Nephron progenitor cell (in vitro differentiated cells): ENCODE measurements at regions not wholly inside any gene's neighbourhood (a gene's known extent, or its start where the extent isn't known, plus 50 kb on each side); places are given as distances from the start of the nearest gene placed in this dataset.

Source experiments
- DNase-seq: peaks from one replicate; pipeline ENCODE4 v3.0.0; 2021
- H3K27ac Mint-ChIP-seq: 2 replicates; pipeline ENCODE4 v1.8.0; 2021; ENCODE audit warnings: mild to moderate bottlenecking, moderate library complexity, mixed read lengths
- H3K27me3 Mint-ChIP-seq: 2 replicates; pipeline ENCODE4 v1.8.0; 2021; ENCODE audit warnings: mild to moderate bottlenecking, low read depth, mixed read lengths; ENCODE audit not compliant: poor library complexity
- H3K36me3 Mint-ChIP-seq: 2 replicates; pipeline ENCODE4 v1.8.0; 2021; ENCODE audit warnings: low read depth, mixed read lengths
- H3K4me1 Mint-ChIP-seq: 2 replicates; pipeline ENCODE4 v1.8.0; 2021; ENCODE audit warnings: mixed read lengths
- H3K4me3 Mint-ChIP-seq: 2 replicates; pipeline ENCODE4 v1.8.0; 2021; ENCODE audit warnings: mild to moderate bottlenecking, moderate library complexity, mixed read lengths
- H3K9me3 Mint-ChIP-seq: 2 replicates; pipeline ENCODE4 v1.8.0; 2021; ENCODE audit warnings: mild to moderate bottlenecking, moderate library complexity, mixed read lengths
- TF ChIP-seq, protein P1 (sequence below): fragments of 200-600 bp; sonication (generic); IDR thresholded peaks from 2 replicates; pipeline ENCODE4 v1.5.0; 2021; ENCODE audit warnings: antibody characterized with exemption

DNA sequence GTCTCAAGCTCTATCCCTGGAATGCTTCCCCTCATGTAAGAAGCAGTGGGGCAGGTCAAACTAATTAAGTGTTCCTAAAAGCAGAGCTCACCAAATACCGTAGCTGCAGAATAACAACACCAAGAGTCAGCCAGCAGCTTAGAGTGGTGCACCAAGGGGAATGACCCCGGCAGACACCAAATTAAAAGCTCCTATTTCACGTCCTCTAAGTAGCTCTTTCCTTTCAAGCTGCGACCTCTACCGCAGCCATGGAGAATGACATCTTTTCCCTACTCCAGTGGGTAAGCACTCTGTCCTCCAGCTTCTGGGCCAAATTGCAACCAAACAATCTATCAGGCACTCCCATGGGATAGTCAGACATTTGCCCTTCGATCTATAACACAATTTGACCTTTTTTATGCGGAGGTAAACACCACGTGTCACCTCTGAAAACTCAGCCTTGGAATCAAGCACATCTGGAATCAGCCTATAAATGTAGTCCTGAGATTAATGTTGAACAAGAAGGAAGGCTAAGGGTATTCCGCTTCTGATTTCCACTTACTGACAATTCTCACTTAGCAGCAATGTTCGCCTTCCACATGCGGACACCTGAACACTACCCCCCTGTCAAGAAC, 67.6 kb upstream of the CDKN3 start:
- TF ChIP-seq, protein P1, sequence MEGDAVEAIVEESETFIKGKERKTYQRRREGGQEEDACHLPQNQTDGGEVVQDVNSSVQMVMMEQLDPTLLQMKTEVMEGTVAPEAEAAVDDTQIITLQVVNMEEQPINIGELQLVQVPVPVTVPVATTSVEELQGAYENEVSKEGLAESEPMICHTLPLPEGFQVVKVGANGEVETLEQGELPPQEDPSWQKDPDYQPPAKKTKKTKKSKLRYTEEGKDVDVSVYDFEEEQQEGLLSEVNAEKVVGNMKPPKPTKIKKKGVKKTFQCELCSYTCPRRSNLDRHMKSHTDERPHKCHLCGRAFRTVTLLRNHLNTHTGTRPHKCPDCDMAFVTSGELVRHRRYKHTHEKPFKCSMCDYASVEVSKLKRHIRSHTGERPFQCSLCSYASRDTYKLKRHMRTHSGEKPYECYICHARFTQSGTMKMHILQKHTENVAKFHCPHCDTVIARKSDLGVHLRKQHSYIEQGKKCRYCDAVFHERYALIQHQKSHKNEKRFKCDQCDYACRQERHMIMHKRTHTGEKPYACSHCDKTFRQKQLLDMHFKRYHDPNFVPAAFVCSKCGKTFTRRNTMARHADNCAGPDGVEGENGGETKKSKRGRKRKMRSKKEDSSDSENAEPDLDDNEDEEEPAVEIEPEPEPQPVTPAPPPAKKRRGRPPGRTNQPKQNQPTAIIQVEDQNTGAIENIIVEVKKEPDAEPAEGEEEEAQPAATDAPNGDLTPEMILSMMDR = peak; percentile 78
- H3K4me3 Mint-ChIP-seq = no peak overlapping the region
- H3K27me3 Mint-ChIP-seq = no peaks in the 10 kb centered on the region
- peak; percentile 68 for DNase-seq
- peak overlapping the region; percentile 47 for H3K27ac Mint-ChIP-seq
- H3K9me3 Mint-ChIP-seq = no peaks in the 10 kb centered on the region
- no peaks in the 10 kb centered on the region for H3K36me3 Mint-ChIP-seq
- H3K4me1 Mint-ChIP-seq = peaks cover 89% of the 10 kb centered on the region

DNA sequence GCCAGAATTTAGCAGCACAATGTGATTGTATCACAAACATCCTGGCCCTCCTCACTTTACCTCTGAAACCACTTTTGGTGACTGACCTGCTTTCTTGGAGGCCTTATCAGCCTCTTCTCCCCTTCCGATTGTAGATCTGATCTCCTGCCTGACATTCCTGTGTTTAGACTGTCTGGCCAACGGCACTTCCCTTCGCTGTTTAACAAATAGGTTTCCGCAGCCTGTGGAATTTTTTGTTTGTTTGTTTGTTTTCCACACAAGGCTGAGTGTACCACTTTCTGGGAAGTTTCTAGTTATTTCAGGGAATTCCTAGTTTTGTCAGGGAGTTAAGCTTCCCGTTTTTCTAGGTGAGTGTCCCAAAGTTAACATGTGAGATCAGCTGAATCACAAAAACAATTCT, 65.9 kb upstream of the CDKN3 start:
- Mint-ChIP-seq H3K4me3 (no peak overlapping the region), H3K27ac (no peak overlapping the region), H3K4me1 (peaks cover 85% of the 10 kb centered on the region), H3K27me3 (no peaks in the 10 kb centered on the region), H3K9me3 (peaks cover 4% of the 10 kb centered on the region), H3K36me3 (peaks cover 4% of the 10 kb centered on the region)
- TF ChIP-seq, protein P1 = no peak
- no peak for DNase-seq

DNA sequence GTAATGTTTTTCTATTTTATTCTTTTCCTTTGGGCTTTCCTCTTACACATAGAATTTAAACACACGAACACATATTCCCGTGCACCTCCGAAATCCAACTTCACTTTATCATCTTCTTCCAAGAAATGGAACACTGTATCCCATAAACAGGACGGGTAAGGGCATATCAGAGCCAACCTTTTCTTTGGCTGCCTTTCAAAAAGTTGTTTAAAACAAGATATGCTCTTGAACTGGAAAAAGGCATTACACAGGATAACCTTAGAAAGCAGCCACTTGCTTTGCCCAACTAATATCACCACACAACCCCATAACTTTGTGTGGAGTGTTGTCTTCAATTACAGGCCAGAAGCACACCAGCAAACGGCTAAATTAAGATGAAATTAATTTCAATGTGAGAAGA, 65.3 kb upstream of the CDKN3 start:
- TF ChIP-seq, protein P1 = no peak
- no peak overlapping the region for H3K4me3 Mint-ChIP-seq
- no peak for DNase-seq
- no peaks in the 10 kb centered on the region for H3K27me3 Mint-ChIP-seq
- peaks cover 9% of the 10 kb centered on the region for H3K36me3 Mint-ChIP-seq
- H3K4me1 Mint-ChIP-seq = peaks cover 82% of the 10 kb centered on the region
- H3K9me3 Mint-ChIP-seq = peaks cover 4% of the 10 kb centered on the region
- no peak overlapping the region for H3K27ac Mint-ChIP-seq

DNA sequence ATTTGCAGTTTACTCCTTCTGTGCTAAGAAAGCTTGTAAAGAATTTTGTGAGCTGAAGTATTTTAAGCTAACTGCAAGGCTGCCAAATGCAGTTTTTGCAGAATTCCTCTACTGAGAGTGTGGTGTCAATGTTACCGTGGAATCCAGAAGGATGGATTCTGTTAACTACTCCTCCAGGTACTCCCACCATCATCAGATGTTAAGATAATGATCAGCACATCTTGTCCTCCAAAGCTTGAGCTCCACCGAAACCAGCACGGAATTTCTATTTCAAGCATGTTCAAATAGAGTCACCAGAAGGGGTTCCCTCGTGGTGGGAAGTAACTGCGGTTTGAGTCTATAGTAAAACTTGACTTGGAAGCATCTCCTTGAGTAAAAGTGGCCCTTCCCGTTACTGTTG, 64.3 kb upstream of the CDKN3 start:
- peaks cover 4% of the 10 kb centered on the region for H3K9me3 Mint-ChIP-seq
- H3K4me3 Mint-ChIP-seq = peak overlapping the region; percentile 28
- H3K36me3 Mint-ChIP-seq = peaks cover 9% of the 10 kb centered on the region
- TF ChIP-seq, protein P1 = no peak
- DNase-seq = no peak
- H3K27me3 Mint-ChIP-seq = no peaks in the 10 kb centered on the region
- H3K4me1 Mint-ChIP-seq = peaks cover 78% of the 10 kb centered on the region
- H3K27ac Mint-ChIP-seq = peak overlapping the region; percentile 61

DNA sequence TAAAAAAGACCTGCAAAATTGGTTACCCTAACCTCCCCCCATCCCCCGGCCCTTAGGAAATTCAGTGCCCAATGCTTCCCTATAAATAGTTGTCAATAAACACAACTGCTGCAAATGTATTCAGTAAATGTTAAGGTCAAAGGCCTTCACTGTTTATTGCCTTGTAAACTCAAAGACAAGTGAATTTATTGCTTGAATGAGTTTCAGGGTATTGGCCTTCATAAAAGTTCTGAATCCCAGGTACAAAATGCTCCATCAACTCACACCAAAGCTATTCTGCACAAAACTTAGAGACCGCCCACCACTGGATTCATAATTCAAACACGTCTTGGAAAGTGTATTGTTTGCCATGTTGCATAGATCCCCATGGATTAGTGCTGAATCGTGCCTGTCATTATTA, 63.3 kb upstream of the CDKN3 start:
- H3K9me3 Mint-ChIP-seq = peaks cover 4% of the 10 kb centered on the region
- peaks cover 9% of the 10 kb centered on the region for H3K36me3 Mint-ChIP-seq
- DNase-seq = no peak
- no peaks in the 10 kb centered on the region for H3K27me3 Mint-ChIP-seq
- H3K4me1 Mint-ChIP-seq = peaks cover 78% of the 10 kb centered on the region
- no peak overlapping the region for H3K27ac Mint-ChIP-seq
- peak overlapping the region; percentile 12 for H3K4me3 Mint-ChIP-seq
- TF ChIP-seq, protein P1 = no peak

DNA sequence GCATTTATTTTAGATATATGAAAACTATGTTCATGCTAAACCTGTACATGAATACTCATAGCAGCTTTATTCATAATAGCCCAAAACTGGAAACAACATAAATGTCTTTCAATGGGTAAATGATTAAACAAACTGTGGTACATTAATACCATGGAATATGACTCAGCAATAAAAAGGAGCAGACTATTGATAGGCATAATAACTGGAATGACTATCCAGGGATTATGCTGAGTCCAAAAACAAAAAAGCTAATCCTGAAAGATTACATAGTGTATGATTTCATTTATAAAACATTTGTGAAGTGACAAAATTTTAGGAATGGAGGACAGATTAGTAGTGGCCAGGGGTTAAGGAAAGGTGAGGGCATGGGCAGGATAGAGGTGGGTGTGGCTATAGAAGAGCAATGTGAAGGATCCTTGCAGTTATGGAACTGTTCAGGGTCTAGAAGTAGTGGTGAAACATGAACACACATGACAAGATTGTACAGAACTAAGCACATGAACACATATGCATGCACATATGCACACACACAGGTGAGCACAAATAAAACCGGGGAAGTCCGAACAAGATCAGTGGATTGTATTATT, 61.1 kb upstream of the CDKN3 start:
- Mint-ChIP-seq H3K9me3 (peaks cover 4% of the 10 kb centered on the region), H3K27me3 (no peaks in the 10 kb centered on the region), H3K4me1 (peaks cover 78% of the 10 kb centered on the region), H3K36me3 (peaks cover 9% of the 10 kb centered on the region), H3K4me3 (no peak overlapping the region), H3K27ac (no peak overlapping the region)
- TF ChIP-seq, protein P1 = no peak
- DNase-seq = no peak
